Vagina (tissue), 2 donors: ENCODE measurements at regions not wholly inside any gene's neighbourhood (a gene's known extent, or its start where the extent isn't known, plus 50 kb on each side); places are given as distances from the start of the nearest gene placed in this dataset.

Experiments used
- POLR2A ChIP-seq, 2 donors: fragments of 450-650 bp; IDR thresholded peaks; one replicate each; pipeline ENCODE4 v1.6.1; 2017; ENCODE audit warnings: antibody characterized with exemption in 2 of 2, mild to moderate bottlenecking in 2 of 2, moderate library complexity in 2 of 2
- POLR2AphosphoS5 ChIP-seq, 2 donors: sonication (generic); formaldehyde crosslinking; IDR thresholded peaks; one replicate each; pipeline ENCODE4 v1.9.0; 2017; ENCODE audit warnings: antibody characterized with exemption in 2 of 2, mild to moderate bottlenecking in 2 of 2, low read depth in 1 of 2; ENCODE audit not compliant: insufficient read depth in 1 of 2
- TF ChIP-seq, protein P1 (sequence below), 3 experiments: fragments of 450-650 bp in 2 of 3; fragments of 200-600 bp in 1 of 3; sonication (generic) in 1 of 3; IDR thresholded peaks; one replicate each; pipeline ENCODE4 v1.5.1; 2017 to 2019; ENCODE audit warnings: antibody characterized with exemption in 3 of 3, mild to moderate bottlenecking in 2 of 3, moderate library complexity in 2 of 3

DNA sequence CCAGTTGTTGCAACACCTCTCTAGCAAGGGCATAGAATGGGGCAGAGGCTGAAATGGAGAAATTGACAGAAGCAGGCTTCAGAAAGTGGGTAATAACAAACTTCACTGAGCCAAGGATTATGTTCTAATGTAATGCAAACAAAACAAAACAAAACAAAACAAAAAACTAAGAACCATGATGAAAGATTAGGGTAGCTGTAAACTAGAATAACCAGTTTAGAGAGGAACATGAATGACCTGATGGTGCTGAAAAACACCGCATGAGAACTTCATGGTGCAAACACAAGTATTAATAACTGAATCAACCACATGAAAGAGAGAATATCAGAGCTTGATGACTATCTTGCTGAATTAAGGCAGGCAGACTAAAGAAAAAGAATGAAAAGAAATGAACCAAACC lies 1707.7 kb downstream of the BRINP3 start:
- TF ChIP-seq, protein P1, sequence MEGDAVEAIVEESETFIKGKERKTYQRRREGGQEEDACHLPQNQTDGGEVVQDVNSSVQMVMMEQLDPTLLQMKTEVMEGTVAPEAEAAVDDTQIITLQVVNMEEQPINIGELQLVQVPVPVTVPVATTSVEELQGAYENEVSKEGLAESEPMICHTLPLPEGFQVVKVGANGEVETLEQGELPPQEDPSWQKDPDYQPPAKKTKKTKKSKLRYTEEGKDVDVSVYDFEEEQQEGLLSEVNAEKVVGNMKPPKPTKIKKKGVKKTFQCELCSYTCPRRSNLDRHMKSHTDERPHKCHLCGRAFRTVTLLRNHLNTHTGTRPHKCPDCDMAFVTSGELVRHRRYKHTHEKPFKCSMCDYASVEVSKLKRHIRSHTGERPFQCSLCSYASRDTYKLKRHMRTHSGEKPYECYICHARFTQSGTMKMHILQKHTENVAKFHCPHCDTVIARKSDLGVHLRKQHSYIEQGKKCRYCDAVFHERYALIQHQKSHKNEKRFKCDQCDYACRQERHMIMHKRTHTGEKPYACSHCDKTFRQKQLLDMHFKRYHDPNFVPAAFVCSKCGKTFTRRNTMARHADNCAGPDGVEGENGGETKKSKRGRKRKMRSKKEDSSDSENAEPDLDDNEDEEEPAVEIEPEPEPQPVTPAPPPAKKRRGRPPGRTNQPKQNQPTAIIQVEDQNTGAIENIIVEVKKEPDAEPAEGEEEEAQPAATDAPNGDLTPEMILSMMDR (IDR thresholded peaks at IDR 0.05) = no peak
- no peak for TF ChIP-seq POLR2A (IDR thresholded peaks at IDR 0.05)
- TF ChIP-seq POLR2AphosphoS5 (IDR thresholded peaks at IDR 0.05; ENCODE audit: insufficient read depth in 1 of 2, low read depth in 1 of 2) = no peak
